ENCODE measurements at regions not wholly inside any gene's neighbourhood (a gene's known extent, or its start where the extent isn't known, plus 50 kb on each side); places are given as distances from the start of the nearest gene placed in this dataset.

DNA sequence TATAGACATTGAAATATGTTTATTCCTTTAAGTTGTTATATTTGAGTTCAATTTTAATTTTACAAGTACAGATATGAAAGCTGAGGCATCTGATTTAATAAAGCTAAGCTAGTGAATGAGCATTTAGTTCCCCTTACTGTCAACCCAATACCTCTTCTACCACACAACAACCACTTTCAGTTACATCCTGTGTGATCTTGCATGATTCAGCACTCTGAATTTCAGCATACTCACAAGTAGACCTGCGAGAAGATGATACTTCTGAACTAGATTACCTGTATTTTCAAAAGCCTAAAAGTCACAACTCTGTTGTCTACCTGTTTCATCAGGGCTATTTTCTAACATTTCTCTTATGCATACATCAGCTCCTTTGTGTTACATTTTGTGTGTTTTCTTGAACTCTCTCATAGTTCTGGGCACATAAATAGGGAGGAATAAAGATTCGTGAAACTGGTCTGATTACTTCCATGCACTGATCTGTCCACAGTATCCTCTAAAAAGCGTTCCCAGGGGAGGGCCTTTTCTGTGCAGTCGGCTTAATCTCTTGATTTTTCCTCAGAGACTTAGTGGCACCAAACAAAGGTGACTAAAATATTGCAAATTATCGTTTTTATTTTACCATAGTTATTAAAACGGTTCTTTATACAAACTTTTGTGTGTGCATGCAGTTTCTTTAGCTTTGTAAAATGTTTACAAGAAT is 2025.5 kb upstream of the NUDT12 start:
- H3K4me1 Mint-ChIP-seq, result no peaks in the 10 kb centered on the region
- no peak overlapping the region for H3K27ac Mint-ChIP-seq
- no peak for DNase-seq (ENCODE audit: low spot score in 2 of 2)
- H3K36me3 Mint-ChIP-seq, result no peaks in the 10 kb centered on the region
- no peak for ATAC-seq (ENCODE audit: low read depth)
- H3K9me3 Mint-ChIP-seq, result peaks cover 1% of the 10 kb centered on the region
- H3K27me3 Mint-ChIP-seq, result no peaks in the 10 kb centered on the region
- no peak overlapping the region for H3K4me3 Mint-ChIP-seq

DNA sequence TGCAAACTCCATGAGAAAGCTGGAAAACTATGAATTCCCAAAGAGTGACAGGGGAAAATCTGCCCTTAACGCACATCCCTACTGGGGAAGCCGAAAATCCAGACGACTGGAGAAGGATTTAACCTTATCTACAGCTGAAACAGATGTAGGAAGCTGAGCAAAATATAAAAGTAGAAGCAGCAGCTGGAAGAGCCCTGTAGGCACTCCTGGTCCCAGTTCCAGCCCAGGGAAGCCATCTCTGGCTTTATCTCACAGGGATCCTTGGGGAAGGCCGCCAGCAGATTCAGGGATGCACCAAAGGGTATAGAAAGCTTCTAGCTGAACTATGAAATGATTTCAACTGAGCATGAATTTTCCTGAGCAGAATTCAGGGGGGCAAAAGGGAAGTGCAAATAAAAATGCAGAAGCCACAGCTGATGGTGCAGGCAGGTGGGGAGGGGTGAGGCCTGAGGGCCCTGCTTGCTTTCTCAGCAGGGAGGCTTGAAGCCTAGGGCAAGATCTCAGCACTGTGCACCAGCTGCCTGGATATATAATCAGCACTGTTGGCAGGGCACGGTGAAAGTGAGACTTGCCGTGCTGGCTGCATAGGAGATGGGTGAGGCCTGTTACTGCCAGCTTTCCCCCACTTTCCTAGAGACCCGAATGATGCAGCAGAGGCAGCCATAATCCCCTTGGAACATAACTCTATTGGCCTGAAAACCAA is 2019.5 kb upstream of the NUDT12 start:
- Mint-ChIP-seq H3K36me3 (no peaks in the 10 kb centered on the region), H3K4me3 (no peak overlapping the region), H3K27me3 (no peaks in the 10 kb centered on the region)

DNA sequence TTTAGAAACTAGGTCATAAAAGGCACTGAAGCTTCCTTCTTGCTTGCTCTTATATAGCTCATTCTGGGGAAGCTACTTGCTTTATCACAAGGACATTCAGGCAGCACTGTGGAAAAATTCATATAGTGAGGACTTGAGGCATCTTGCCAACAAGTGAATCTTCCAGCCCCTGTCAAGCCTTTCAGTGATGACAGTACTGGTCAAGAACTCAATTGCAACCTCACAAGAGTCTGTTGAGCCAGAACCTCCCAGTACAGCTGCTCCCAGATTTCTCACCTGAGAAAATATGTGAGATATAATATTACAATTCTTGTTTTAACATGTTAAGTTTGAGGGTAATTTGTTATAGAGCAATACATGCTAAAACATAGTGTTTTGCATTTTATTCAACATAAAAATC is 2011.0 kb upstream of the NUDT12 start:
- Mint-ChIP-seq H3K9me3 (peaks cover 2% of the 10 kb centered on the region), H3K27me3 (no peaks in the 10 kb centered on the region), H3K36me3 (no peaks in the 10 kb centered on the region), H3K27ac (no peak overlapping the region), H3K4me3 (no peak overlapping the region), H3K4me1 (no peaks in the 10 kb centered on the region)
- ATAC-seq (ENCODE audit: low read depth), result no peak
- no peak for DNase-seq (ENCODE audit: low spot score in 2 of 2)

More for the DNA sequence above, 2019.5 kb upstream of the NUDT12 start:
- Mint-ChIP-seq H3K9me3 (peaks cover 3% of the 10 kb centered on the region), H3K4me1 (no peaks in the 10 kb centered on the region), H3K27ac (no peak overlapping the region)
- ATAC-seq (ENCODE audit: low read depth) (no peak), DNase-seq (ENCODE audit: low spot score in 2 of 2) (no peak)

DNA sequence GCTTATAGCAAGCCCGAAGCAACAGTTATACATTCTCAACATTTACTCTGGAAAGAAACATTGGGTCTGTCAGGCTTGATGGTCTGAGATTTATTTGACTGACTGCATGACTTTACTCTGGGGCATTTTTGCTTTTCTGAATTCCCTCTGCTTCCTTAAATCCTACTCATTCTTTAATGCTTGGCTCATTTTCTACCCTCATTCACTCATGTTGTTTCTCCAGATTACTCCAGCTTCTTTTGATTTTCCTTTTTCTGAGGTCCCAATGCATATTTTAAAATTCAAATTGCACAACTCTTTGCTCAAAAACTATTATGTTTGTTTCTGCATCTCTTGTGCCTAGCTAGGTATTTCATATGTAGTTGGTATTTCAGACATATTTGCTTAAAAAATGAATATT is 2002.9 kb upstream of the NUDT12 start:
- Mint-ChIP-seq H3K4me3 (no peak overlapping the region), H3K9me3 (peaks cover 4% of the 10 kb centered on the region), H3K36me3 (no peaks in the 10 kb centered on the region), H3K4me1 (no peaks in the 10 kb centered on the region), H3K27me3 (no peaks in the 10 kb centered on the region), H3K27ac (no peak overlapping the region)
- DNase-seq (ENCODE audit: low spot score in 2 of 2) (no peak), ATAC-seq (ENCODE audit: low read depth) (no peak)

DNA sequence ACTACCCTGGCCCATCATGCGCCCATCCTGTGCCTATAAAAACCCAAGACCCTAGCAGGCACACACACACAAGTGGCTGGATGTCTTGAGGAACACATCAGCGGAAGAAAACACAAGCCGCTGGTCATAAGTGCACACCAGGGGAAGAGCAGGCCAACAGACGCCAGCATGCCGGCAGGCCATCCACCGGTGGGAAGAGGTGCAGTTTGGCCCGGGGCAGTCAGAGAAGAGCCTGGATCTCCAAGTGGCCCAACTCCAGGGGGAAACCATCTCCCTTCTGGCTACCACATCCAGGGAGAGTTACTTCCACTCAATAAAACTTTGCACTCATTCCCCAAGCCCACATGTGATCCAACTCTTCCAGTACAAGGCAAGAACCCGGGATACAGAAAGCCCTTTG is 2001.3 kb upstream of the NUDT12 start:
- Mint-ChIP-seq H3K27me3 (no peaks in the 10 kb centered on the region), H3K9me3 (peaks cover 4% of the 10 kb centered on the region), H3K27ac (no peak overlapping the region), H3K4me3 (no peak overlapping the region), H3K36me3 (no peaks in the 10 kb centered on the region), H3K4me1 (no peaks in the 10 kb centered on the region)
- no peak for ATAC-seq (ENCODE audit: low read depth)
- DNase-seq (ENCODE audit: low spot score in 2 of 2), result no peak

DNA sequence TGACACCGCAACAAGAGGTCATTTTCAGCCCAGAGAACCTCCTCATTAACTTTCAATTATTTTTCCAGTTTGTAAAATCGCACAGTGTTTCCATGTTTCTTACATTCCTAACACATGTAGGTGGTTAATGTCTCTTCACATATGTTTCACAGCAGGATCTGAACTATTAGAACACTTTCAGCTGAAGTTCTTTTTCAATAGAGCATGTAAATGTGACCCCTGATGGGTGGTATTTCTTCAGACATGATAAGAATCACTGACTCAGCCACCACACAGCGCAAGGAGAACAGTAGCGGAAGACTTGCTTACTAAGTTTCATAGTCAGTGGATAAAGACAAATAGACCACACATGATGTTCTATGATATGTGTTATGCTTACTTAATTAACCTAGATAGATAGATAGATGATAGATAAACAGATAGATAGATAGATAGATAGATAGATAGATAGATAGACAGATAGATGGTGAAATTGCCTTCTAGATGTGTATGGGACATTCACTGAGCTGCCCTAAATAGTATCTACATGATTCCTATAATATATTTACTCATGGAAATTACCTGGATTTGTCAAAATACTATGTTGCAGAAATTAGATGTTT is 1992.1 kb upstream of the NUDT12 start:
- Mint-ChIP-seq H3K27ac (no peak overlapping the region), H3K27me3 (no peaks in the 10 kb centered on the region), H3K4me3 (no peak overlapping the region), H3K9me3 (peaks cover 3% of the 10 kb centered on the region), H3K36me3 (no peaks in the 10 kb centered on the region), H3K4me1 (no peaks in the 10 kb centered on the region)
- DNase-seq (ENCODE audit: low spot score in 2 of 2) (no peak), ATAC-seq (ENCODE audit: low read depth) (no peak)

DNA sequence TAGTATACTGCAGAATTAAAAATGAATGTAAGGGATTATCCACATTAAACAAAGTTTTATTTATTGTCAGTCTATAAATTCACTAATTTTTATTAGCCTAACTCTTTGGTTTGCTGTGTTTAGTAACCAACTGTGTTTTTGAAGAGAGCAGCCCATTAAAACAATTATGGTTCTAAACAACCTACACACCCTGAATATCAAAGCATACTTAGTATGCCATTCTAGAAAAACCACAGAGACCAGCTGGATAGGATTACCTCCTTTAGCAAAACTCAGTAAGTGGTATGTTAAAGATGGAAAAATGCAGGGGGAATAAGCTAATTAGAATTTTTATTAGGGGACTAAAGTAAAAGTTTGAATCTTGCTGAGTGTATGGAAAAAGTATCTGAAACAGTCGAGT is 1981.7 kb upstream of the NUDT12 start:
- Mint-ChIP-seq H3K36me3 (no peaks in the 10 kb centered on the region), H3K9me3 (peaks cover 2% of the 10 kb centered on the region), H3K4me1 (no peaks in the 10 kb centered on the region), H3K27ac (no peak overlapping the region), H3K27me3 (no peaks in the 10 kb centered on the region), H3K4me3 (no peak overlapping the region)
- no peak for ATAC-seq (ENCODE audit: low read depth)
- DNase-seq (ENCODE audit: low spot score in 2 of 2), result no peak

DNA sequence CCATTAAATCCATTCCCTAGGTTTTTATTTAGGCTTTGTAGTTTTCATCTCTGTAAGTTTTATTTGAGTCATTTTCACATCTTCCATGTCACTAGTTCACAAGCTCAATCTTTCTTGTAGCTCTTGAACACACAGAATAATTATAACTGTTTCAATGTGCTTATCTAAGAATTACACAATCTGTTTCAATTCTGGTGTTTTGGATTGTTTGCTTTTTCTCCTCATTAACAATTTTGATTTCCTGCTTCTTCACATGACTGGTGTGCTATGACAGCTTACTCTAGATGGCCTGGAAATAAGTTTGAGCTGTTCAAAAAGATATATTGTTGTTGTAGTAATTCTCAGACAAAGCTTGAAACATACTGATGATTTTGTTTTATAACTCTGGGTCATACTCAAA is 1974.1 kb upstream of the NUDT12 start:
- Mint-ChIP-seq H3K9me3 (peaks cover 5% of the 10 kb centered on the region), H3K4me3 (no peak overlapping the region), H3K27ac (no peak overlapping the region), H3K4me1 (no peaks in the 10 kb centered on the region), H3K27me3 (no peaks in the 10 kb centered on the region), H3K36me3 (no peaks in the 10 kb centered on the region)
- ATAC-seq (ENCODE audit: low read depth) (no peak), DNase-seq (ENCODE audit: low spot score in 2 of 2) (no peak)

DNA sequence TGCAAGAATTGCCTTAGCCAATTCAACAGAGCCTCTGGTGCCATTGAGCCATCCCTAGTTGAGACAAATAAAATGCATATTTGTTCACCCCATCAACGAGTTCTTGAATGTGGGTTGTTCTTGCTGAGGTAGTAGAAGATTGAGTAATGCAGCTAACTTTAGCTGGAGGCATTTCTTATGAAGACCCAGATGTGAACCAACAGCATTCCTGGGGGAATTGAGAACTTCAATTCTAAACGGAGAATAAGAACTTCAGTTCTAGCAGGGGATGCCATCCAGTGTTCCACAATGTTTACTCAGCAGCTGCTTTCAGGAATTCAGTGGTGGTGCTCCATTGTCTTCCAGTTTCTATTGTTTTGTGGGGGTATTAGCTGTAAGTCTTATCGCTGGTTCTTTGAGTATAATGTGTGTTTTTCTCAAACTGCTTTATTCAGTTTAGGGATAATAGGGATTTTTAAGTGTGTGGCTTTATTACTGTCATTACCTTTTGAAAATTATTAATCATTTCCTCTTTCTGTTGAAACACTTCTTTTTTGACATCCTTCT is 1968.2 kb upstream of the NUDT12 start:
- no peaks in the 10 kb centered on the region for H3K4me1 Mint-ChIP-seq
- H3K9me3 Mint-ChIP-seq, result peaks cover 6% of the 10 kb centered on the region
- DNase-seq (ENCODE audit: low spot score in 2 of 2), result no peak
- no peak for ATAC-seq (ENCODE audit: low read depth)
- no peak overlapping the region for H3K4me3 Mint-ChIP-seq
- no peak overlapping the region for H3K27ac Mint-ChIP-seq
- no peaks in the 10 kb centered on the region for H3K36me3 Mint-ChIP-seq
- H3K27me3 Mint-ChIP-seq, result no peaks in the 10 kb centered on the region

DNA sequence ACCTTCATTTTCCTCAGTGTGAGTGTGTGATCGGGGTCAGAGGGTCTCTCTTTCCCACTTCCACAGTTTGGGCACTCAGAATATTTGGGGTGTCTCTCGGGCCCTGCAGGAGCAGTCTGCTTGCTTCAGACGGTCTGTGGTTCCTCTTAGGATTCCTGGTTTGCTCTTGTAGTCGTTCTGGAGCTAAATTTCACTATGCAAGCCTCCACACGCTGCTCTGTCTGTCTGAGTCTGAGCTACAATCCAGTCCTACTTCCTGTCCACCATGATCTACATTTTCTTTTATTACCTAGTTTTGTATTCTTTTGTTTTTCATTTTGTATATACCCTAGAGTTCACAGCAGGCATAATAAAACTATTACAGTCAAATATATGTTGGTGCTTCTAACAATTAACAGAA is 1967.3 kb upstream of the NUDT12 start:
- ATAC-seq (ENCODE audit: low read depth), result no peak
- Mint-ChIP-seq H3K27ac (no peak overlapping the region), H3K27me3 (no peaks in the 10 kb centered on the region), H3K9me3 (peaks cover 7% of the 10 kb centered on the region), H3K4me1 (no peaks in the 10 kb centered on the region), H3K36me3 (no peaks in the 10 kb centered on the region), H3K4me3 (no peak overlapping the region)
- no peak for DNase-seq (ENCODE audit: low spot score in 2 of 2)

DNA sequence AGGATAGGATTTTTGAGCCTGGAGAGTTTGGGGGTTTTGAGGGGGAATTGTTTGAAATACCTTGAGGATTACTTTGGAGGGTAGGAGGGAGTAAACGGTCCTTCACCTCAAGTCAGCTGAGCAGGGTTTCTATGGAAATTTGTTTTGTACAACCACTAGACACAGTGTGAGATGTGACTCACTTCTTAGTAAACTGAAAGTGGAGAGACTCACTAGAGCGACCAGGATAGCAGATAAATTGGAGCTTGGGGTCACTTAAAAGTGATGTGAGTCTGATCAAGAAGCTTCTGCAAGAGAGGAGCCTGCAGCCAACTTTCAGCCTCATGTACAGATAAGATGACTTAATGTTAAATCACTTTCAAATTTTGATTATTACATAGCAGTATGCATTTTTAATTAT is 1945.9 kb upstream of the NUDT12 start:
- Mint-ChIP-seq H3K9me3 (peaks cover 4% of the 10 kb centered on the region), H3K4me1 (no peaks in the 10 kb centered on the region), H3K27ac (no peak overlapping the region), H3K4me3 (no peak overlapping the region), H3K36me3 (no peaks in the 10 kb centered on the region), H3K27me3 (no peaks in the 10 kb centered on the region)
- DNase-seq (ENCODE audit: low spot score in 2 of 2) (no peak), ATAC-seq (ENCODE audit: low read depth) (no peak)

DNA sequence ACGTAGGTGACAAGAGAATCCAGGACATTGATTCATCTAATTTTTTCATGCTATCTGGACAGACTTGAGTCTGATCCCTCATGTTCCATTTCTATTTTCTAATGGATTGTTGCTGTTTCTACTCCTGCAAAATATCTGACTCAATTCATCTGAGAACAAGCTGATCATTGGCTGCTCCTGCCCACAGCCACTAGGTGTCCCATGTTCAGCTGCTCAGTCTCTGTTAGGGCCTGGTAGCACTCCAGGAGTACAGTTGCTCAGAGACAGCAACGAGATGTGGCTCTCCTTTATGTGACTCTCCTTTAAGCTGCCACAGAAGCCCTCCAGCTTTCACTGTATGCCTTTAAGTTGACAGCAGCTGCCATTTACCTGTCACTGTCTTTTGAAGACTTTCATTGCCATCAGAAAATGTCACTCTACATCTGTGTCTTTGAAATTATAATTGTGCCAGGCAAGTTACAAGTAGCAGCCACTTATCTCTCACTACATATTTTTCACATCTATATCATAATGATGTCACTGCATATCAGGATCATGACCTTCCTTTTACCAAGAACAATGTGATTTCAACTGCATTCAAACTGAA is 1944.2 kb upstream of the NUDT12 start:
- no peaks in the 10 kb centered on the region for H3K27me3 Mint-ChIP-seq
- H3K4me1 Mint-ChIP-seq, result no peaks in the 10 kb centered on the region
- H3K27ac Mint-ChIP-seq, result no peak overlapping the region
- no peaks in the 10 kb centered on the region for H3K36me3 Mint-ChIP-seq
- DNase-seq (ENCODE audit: low spot score in 2 of 2) (no peak), ATAC-seq (ENCODE audit: low read depth) (no peak)
- H3K4me3 Mint-ChIP-seq, result no peak overlapping the region
- H3K9me3 Mint-ChIP-seq, result peaks cover 5% of the 10 kb centered on the region

DNA sequence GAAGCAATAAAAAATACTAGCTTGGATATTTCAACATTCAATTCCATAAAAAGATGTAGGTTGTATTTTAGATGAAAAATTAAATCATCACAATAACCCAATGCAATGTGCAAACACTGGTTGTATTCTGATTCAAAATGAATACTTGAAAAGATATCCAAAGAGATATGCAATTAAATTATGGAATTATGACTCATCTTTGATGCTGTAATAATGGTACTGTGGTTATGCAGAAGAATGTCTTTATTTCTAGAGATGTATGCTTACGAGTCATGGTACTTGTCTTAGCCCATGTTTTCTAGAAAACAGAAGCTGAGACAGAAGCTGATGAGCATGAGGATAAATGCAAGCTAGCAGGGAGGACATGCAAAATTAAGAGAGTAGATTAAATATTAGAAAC is 1941.4 kb upstream of the NUDT12 start:
- ATAC-seq (ENCODE audit: low read depth) (no peak), DNase-seq (ENCODE audit: low spot score in 2 of 2) (no peak)
- H3K4me1 Mint-ChIP-seq, result no peaks in the 10 kb centered on the region
- no peaks in the 10 kb centered on the region for H3K36me3 Mint-ChIP-seq
- H3K9me3 Mint-ChIP-seq, result peaks cover 4% of the 10 kb centered on the region
- H3K4me3 Mint-ChIP-seq, result no peak overlapping the region
- no peak overlapping the region for H3K27ac Mint-ChIP-seq
- H3K27me3 Mint-ChIP-seq, result no peaks in the 10 kb centered on the region

DNA sequence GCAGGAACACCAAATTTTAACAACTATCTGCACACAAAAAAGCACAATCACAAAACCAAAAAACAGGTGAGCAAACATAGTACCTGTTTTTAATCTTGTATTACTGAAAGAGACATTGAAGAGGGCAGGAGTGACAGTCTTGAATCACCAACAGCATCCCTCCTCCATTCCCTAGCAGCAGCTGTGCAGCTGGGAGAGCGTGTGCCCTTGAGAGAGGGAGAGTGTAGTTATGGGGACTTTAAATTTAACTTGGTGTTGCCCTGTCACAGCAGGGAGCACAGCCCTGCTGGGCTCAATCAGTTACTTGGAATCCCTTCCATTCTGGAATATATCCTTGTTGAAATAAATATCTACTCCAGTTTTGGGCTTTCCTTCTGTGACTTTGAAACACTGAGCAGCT is 1938.7 kb upstream of the NUDT12 start:
- ATAC-seq (ENCODE audit: low read depth), result no peak
- H3K4me1 Mint-ChIP-seq, result no peaks in the 10 kb centered on the region
- no peaks in the 10 kb centered on the region for H3K27me3 Mint-ChIP-seq
- H3K4me3 Mint-ChIP-seq, result no peak overlapping the region
- peaks cover 5% of the 10 kb centered on the region for H3K9me3 Mint-ChIP-seq
- no peak for DNase-seq (ENCODE audit: low spot score in 2 of 2)
- H3K36me3 Mint-ChIP-seq, result no peaks in the 10 kb centered on the region
- no peak overlapping the region for H3K27ac Mint-ChIP-seq
